ENCODE measurements at regions not wholly inside any gene's neighbourhood (a gene's known extent, or its start where the extent isn't known, plus 50 kb on each side); places are given as distances from the start of the nearest gene placed in this dataset.

- Histone ChIP-seq H3K9me3 (ENCODE audit: control insufficient read depth in 4 of 4, insufficient read depth in 3 of 4, low read length in 3 of 4) (no peaks in the 10 kb centered on the region), H3K27ac (ENCODE audit: low read depth in 1 of 2, low read length in 1 of 2) (peak overlapping the region in 1 of 2 donors; percentile 41), H3K4me1 (ENCODE audit: control insufficient read depth in 5 of 5, insufficient read depth in 5 of 5, low read length in 5 of 5) (peaks cover 0 to 3% (median 0%) of the 10 kb centered on the region in 5 donors), H3K27me3 (ENCODE audit: control insufficient read depth in 3 of 3, insufficient read depth in 3 of 3, low read length in 2 of 3) (no peaks in the 10 kb centered on the region), H3K36me3 (ENCODE audit: control insufficient read depth in 4 of 4, insufficient read depth in 4 of 4, low read length in 4 of 4) (no peaks in the 10 kb centered on the region), H3K9ac (ENCODE audit: insufficient read depth in 1 of 2, low read length in 2 of 2) (no peak overlapping the region), H3K4me3 (no peak overlapping the region)
- 75 to 95% methylated on average over 1 of the region's 1 CpG for WGBS, 2 donors
- TF ChIP-seq, protein P1, sequence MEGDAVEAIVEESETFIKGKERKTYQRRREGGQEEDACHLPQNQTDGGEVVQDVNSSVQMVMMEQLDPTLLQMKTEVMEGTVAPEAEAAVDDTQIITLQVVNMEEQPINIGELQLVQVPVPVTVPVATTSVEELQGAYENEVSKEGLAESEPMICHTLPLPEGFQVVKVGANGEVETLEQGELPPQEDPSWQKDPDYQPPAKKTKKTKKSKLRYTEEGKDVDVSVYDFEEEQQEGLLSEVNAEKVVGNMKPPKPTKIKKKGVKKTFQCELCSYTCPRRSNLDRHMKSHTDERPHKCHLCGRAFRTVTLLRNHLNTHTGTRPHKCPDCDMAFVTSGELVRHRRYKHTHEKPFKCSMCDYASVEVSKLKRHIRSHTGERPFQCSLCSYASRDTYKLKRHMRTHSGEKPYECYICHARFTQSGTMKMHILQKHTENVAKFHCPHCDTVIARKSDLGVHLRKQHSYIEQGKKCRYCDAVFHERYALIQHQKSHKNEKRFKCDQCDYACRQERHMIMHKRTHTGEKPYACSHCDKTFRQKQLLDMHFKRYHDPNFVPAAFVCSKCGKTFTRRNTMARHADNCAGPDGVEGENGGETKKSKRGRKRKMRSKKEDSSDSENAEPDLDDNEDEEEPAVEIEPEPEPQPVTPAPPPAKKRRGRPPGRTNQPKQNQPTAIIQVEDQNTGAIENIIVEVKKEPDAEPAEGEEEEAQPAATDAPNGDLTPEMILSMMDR (IDR thresholded peaks at IDR 0.05; ENCODE audit: control extremely low read depth, extremely low read depth), result no peak
- peak; percentile 21 for ATAC-seq (ENCODE audit: insufficient read depth, low FRiP score)
- DNase-seq, result no peak
Observed at GRCh38 chr4:85398276-85398675, 76.7 kb upstream of the ARHGAP24 start.

DNA sequence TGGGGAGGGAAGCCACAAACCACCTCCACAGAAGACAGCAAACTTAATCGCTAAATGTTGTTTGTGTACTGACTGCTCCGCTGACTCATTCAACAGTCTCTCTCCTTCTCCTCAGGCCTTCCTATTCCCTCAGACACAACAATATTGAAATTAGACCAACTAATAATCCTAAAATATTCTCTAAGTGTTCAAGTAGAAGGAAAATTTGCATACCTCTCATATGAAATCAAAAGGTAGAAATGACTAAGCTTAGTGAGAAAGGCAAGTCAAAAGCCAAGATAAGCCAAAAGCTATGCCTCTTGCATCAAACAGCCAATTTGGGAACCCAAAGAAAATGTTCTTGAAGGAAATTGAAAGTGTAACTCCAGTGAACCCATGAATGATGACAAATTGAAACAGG, 75.7 kb upstream of the ARHGAP24 start:
- DNase-seq (no peak), ATAC-seq (ENCODE audit: insufficient read depth, low FRiP score) (no peak)
- peaks cover 0 to 3% (median 0%) of the 10 kb centered on the region in 5 donors for H3K4me1 ChIP-seq (ENCODE audit: control insufficient read depth in 5 of 5, insufficient read depth in 5 of 5, low read length in 5 of 5)
- no peak overlapping the region for H3K4me3 ChIP-seq
- no peak overlapping the region for H3K27ac ChIP-seq (ENCODE audit: low read depth in 1 of 2, low read length in 1 of 2)
- no peaks in the 10 kb centered on the region for H3K27me3 ChIP-seq (ENCODE audit: control insufficient read depth in 3 of 3, insufficient read depth in 3 of 3, low read length in 2 of 3)
- WGBS, 2 donors, result 93 to 95% methylated on average over 2 of the region's 2 CpGs
- TF ChIP-seq, protein P1 (IDR thresholded peaks at IDR 0.05; ENCODE audit: control extremely low read depth, extremely low read depth), result no peak
- H3K9ac ChIP-seq (ENCODE audit: insufficient read depth in 1 of 2, low read length in 2 of 2), result no peak overlapping the region
- H3K36me3 ChIP-seq (ENCODE audit: control insufficient read depth in 4 of 4, insufficient read depth in 4 of 4, low read length in 4 of 4), result no peaks in the 10 kb centered on the region
- no peaks in the 10 kb centered on the region for H3K9me3 ChIP-seq (ENCODE audit: control insufficient read depth in 4 of 4, insufficient read depth in 3 of 4, low read length in 3 of 4)

DNA sequence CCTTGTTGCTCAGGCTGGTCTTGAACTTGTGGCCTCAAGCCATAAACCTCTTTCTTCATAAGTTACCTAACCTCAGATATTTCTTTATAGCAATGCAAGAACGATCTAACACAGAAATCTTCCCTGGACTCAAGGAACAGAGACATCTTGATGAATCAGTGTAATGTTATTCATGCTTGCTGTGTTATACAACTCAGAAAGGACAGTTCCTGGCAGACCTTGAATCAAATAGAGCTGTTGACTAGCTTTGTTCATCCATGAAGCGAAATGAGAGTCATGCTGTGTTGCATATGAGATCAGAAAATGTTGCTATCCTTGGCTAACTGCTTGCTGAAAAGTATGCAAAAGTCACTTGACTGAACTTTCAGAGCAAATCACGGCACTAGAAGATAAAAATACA, 72.6 kb upstream of the ARHGAP24 start:
- DNase-seq (peak in 1 of 3 donors; percentile 33), ATAC-seq (ENCODE audit: insufficient read depth, low FRiP score) (peak; percentile 45)
- Histone ChIP-seq H3K27ac (ENCODE audit: low read depth in 1 of 2, low read length in 1 of 2) (no peak overlapping the region), H3K9ac (ENCODE audit: insufficient read depth in 1 of 2, low read length in 2 of 2) (no peak overlapping the region), H3K9me3 (ENCODE audit: control insufficient read depth in 4 of 4, insufficient read depth in 3 of 4, low read length in 3 of 4) (peaks cover 0 to 4% (median 0%) of the 10 kb centered on the region in 4 donors), H3K36me3 (ENCODE audit: control insufficient read depth in 4 of 4, insufficient read depth in 4 of 4, low read length in 4 of 4) (no peaks in the 10 kb centered on the region), H3K4me3 (no peak overlapping the region), H3K27me3 (ENCODE audit: control insufficient read depth in 3 of 3, insufficient read depth in 3 of 3, low read length in 2 of 3) (no peaks in the 10 kb centered on the region), H3K4me1 (ENCODE audit: control insufficient read depth in 5 of 5, insufficient read depth in 5 of 5, low read length in 5 of 5) (peaks cover 0 to 3% (median 0%) of the 10 kb centered on the region in 5 donors)
- TF ChIP-seq, protein P1 (IDR thresholded peaks at IDR 0.05; ENCODE audit: control extremely low read depth, extremely low read depth), result no peak
- 54 to 69% methylated on average over 3 of the region's 3 CpGs for WGBS, 2 donors

DNA sequence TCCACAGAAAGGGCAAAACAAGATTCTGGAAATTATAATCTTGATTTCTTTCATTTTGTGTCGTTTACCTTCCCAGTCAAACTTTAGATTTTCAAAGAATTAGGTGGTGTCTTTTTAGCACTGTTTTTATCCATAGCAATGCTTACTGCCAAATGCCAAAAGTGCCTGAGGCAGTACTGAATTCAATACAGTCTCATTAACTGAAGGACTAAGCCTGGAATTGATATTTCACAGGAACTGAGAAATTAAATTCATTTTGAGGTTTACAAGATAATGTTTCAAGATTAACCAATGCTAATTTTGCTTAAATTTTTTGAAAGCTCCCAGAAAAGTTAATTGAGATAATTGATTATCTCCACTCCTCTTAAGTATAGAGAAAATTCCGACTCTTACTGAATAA, 68.8 kb upstream of the ARHGAP24 start:
- no peak for DNase-seq
- Histone ChIP-seq H3K9ac (ENCODE audit: insufficient read depth in 1 of 2, low read length in 2 of 2) (no peak overlapping the region), H3K9me3 (ENCODE audit: control insufficient read depth in 4 of 4, insufficient read depth in 3 of 4, low read length in 3 of 4) (peaks cover 0 to 4% (median 0%) of the 10 kb centered on the region in 4 donors), H3K4me1 (ENCODE audit: control insufficient read depth in 5 of 5, insufficient read depth in 5 of 5, low read length in 5 of 5) (peaks cover 0 to 3% (median 0%) of the 10 kb centered on the region in 5 donors), H3K27ac (ENCODE audit: low read depth in 1 of 2, low read length in 1 of 2) (no peak overlapping the region), H3K36me3 (ENCODE audit: control insufficient read depth in 4 of 4, insufficient read depth in 4 of 4, low read length in 4 of 4) (no peaks in the 10 kb centered on the region), H3K27me3 (ENCODE audit: control insufficient read depth in 3 of 3, insufficient read depth in 3 of 3, low read length in 2 of 3) (no peaks in the 10 kb centered on the region), H3K4me3 (no peak overlapping the region)
- ATAC-seq (ENCODE audit: insufficient read depth, low FRiP score), result no peak
- 83 to 96% methylated on average over 2 of the region's 2 CpGs for WGBS, 2 donors
- TF ChIP-seq, protein P1 (IDR thresholded peaks at IDR 0.05; ENCODE audit: control extremely low read depth, extremely low read depth), result no peak
